HG03565 (cell line): ENCODE measurements at regions not wholly inside any gene's neighbourhood (a gene's known extent, or its start where the extent isn't known, plus 50 kb on each side); places are given as distances from the start of the nearest gene placed in this dataset.
"Not testable (repeated sequence)": the region's sequence is repeated elsewhere in the genome, so short reads cannot be mapped to it uniquely, and the experiment has no call there.

Experiments
- ATAC-seq: cut with Tn5 transposase; IDR thresholded peaks from one replicate; pipeline ENCODE4 v1.9.1; 2021; ENCODE audit warnings: mild to moderate bottlenecking, moderate library complexity; ENCODE audit not compliant: unreplicated experiment

DNA sequence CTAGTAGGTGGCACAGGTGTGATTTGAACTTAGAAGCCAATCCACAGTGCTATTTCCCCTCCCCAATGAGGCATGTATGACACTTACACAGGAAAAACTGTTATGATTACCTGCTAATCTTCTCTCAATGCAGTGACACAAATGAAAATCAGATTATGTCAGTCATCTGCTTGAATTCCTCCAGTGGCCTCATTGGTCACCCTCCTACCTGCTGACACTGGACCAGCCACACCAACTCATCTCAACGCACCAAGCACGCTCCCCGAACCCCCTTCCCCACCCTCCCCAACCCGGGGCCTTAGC, 82.2 kb upstream of the SEC11C start:
- ATAC-seq = no peak

DNA sequence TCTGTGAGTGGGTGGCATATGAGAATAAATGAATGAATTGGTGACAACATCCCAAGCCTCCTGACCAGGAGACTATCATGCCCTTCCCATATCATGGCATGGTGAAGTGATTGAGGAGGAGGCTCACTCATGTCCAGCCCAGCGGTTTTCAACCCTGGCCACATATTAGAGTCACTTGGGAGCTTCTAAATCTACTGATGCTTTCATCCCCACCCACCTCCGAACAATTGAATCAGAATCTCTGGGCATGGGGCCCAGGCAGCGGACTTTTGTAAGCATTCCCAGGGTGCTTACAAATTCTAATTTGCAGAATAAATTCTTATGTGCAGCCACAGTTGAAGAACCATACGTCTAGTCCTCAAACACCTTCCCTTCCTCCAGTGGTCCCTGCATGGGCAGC, 81.7 kb upstream of the SEC11C start:
- no peak for ATAC-seq

DNA sequence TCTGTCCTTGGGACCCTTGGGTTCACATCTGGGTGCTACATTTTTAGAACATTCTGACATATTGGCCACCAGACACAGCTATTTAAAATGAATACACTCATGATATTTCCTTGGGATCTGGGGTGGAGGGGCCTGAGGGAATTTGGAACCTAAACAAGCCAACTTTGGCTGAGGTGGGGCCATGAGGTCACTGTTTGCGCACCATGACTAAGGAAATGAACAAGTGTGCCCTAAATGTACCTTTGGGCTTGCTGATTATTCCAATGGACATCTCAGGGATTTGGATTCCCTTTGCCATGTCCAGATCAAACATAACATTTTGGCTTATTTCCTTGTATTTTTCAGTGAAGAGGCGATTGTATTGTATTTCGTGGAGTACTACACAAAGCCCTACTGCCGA, 80.5 kb upstream of the SEC11C start:
- ATAC-seq = no peak

DNA sequence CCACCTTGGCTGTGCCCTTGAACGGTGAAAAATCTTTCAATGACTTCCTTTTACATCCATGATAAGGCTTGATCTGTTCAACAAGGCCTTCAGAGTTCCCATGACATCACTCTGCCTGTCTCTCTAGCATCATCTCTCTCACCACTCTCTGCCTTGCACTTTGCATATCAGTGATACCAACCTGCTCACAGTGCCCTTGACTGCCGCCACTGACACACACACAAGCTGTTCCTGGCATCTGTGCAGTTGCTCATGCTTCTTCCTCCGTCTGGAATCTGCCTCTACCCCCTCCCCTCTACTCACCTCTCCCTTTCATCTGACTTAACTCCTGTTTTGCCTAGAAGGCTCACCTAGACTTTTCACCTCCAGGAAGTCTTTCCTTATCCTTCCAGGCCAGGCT, 79.1 kb upstream of the SEC11C start:
- ATAC-seq = no peak

DNA sequence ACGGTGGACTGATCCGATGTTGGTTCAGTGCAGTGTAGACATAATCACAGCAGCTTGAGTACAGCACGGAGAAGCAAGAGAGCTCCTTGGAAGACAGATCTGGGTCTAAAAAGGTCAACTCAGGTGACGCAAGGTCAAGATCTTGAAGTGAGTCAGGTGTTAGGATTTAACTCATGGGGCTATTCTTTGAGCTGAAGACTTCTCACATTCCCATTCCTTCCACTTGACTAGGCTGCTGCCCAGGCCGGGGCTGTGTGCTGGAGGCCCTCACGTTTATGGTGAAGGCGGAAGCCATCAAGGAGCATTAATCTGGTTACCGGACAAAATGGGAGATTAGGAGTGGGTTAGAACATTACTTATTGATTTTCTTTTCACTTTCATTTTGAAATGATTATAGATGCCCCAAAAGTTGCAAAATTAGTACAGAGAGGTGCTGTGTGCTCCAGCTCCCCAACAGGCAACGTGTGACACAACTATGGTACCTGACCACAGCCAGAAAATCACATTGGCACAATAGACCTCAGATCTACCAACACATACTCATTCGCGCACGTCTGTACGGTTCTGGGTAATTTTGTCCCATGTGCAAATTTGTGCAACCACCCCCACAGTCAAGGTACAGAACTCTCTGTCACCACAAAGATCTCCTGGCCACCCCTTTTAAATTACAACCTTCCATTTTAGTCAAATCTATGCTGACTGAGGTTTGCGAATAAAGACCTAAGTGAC, 77.6 kb upstream of the SEC11C start:
- ATAC-seq = no peak

DNA sequence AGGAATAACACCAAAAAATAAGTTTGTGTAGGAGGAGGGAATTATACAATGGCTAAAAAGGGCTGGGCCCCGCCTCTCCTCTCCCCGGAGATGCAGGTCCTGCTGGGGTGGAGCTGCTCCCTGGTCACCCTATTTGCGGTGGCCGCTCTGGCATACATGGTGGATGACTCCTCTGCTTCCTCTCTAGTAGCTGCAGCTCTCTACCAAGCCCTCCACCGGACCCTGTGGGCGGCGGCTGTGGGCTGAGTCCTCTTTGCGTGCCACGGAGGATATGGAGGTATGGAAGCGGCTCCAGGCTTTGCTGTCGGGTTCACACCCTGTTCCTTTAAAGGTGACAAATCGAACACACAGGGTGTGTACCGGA, 77.1 kb upstream of the SEC11C start:
- no peak for ATAC-seq

DNA sequence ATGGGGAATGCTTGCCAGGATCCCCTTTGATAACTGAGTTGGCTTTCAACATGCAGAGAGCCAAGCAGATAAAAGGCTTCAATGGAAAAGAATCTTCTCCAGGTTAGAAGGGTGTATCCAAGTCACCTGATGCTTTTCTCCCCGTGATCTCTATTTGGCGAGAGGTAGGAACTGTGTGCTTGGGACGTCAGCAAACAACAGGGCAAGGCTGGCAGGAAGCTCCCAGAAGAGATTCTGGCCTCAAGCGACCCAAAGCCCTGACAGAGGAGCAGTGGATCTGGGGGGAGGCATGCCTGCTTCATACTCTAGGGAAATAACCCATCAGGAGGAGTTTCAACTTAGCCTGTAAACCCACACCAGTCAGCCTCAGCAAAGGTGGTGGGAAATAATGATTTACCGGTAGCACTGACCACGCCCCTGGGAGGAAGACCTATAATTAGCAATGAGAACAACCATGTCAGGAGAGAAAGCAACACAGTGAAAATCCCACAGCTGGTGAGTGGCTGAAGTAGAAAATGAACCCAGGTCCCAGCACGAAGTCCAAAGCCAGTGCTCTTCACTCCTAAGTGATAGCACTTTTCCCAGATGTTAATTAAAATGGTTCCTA, 76.3 kb upstream of the SEC11C start:
- ATAC-seq = no peak

DNA sequence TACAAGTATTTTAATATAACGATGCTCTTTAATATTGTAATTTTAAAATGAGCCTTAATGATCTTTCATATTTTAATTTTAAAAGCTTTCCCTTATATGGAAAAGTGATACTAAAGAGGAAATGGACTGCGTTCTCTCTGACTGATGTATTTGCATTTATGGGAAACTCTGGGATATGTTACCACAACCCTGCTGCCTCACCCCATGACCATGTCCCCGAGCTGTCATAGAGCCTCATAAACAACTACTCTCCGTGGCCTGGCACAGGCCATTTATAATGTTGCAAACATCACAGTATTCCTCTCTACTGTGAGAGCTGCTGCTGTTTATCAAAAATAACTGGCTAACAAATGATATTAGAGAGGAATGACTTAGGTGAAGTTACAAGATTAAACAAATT, 75.8 kb upstream of the SEC11C start:
- no peak for ATAC-seq

DNA sequence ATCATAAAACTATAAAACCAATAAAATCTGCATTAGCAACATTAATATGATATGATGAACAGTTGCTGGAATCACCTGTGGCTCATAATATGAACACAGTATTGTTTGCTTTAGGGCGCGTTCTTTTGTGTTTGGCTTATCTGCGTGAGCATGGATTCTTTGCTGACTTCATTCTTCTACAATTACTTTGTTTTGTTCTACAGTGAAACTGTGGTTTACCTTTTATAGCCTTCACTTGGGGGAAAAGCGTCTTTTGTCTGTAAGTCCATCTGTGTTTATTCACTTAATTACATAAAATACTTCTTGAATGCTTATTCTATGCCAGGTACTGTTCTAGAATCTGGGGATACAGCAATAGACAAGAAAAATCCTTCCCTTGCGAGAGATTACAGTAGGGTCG, 74.0 kb upstream of the SEC11C start:
- ATAC-seq = no peak

DNA sequence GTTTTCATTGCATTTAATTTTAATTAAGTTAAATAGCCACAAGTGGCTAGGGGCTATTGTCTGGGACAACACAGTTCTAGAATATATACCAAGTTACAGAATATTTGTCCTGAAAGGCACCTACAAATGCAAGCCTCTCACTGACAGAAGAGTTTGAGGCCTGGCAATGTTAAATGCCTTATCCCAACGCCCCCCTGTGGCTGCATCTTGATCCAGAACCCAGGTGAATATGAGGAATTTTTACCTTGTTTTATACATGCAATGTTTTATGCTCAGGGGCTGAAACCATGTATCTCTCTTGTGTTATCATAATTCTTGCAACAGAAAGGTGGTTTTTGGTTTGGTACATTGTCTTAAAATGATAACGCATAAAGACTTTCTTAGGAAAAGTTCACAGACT, 71.8 kb upstream of the SEC11C start:
- no peak for ATAC-seq

DNA sequence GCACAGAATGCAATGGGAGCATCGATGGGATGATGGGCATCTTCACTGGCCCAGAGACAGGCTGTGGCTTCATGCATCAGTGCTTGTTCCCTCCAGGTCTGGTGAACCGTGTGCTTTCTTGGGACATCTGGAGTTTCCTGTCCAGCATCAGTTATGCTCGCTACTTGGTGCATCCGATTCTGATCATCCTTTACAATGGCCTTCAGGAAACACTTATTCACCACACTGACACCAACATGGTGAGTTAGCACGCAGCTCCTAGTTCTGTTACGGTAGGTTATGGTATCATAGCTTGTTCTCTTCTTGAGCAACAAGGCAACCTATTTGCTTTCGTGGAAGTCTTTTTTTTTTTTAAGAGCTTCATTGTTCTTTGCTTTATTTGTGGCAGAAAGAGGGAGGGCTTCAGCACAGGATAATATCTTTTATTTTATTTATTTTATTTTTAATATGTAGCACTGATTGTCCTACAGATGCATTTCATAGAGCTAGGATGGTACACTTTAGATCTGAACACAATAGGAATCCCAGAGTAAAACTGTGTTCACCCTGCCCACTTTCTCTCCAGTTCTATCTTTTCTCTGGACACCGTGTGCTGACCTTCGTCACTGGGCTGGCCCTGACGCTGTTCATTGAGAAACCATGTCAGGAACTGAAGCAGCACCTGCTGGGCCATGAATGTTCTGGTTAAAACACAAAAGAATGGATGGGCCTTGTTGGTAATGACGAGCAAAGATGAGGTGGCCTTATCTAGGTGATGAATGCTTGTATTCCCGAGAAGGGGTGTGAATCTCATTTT, 71.2 kb upstream of the SEC11C start:
- ATAC-seq = no peak

DNA sequence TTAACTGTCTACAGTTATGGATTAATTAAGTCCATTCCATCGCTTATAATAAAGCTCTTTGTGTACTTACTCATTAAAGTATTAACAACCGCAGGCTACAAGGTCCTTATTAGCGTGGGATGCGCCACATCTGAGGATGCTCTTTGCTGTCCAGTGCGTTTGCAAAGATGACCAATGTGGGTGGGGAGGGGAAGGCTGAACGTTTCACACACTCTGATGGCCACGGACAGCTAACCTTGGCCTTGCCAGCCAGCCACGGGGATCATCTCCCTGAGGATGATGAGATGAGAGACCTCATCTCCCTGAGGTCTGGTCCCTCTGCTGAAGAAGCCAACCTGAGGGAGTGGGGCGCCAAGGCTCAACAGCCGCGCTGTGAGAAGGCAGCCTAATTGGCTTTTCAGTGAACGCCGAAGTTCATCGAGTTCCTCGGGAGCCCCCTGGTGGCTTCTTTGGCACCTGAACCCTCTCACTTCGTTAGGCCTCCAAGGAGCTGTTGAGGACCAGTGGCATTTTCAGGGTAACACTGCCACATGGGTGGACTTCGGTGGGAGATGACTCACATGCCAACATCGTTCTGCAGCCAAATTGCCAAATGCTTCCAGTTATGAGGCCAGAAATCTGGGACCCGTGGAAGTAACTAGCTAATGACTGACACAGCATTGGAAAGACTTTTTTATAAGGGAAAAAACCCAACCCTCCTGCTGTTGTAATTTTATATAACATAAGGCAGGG, 69.3 kb upstream of the SEC11C start:
- ATAC-seq = peak; percentile 49

DNA sequence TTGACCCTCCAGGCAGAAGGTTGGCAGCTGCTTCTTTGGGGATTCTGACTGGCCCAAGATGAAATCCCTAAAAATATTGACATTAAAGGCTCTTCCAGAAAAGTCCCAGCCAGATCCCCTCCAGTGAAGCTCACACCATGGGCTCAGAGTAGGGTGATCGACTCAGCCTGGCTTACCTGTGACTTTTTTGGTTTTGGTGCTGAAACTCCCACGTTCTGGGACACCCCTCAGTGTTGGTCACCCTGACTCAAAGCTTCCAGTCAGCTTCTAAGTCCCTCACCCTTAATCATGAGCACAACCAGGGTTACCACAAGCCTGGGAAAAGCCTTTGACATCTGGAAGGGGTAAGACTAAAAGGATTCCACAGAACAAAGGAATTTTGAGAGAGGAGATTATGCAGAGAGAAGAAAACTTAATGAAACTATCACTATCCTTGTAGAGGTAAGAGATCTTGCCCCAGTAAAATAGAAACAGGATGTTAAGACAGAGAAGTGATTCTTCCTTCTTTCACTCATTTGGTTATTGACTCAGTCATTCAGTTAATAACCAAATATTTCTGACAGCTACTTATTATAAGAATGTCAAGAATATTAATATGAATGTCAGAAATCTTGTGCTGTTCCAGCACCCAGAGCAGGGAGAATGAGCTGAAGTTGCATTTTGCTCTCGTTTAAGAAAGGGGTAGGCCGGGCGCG, 66.8 kb upstream of the SEC11C start:
- ATAC-seq = peak; percentile 53

DNA sequence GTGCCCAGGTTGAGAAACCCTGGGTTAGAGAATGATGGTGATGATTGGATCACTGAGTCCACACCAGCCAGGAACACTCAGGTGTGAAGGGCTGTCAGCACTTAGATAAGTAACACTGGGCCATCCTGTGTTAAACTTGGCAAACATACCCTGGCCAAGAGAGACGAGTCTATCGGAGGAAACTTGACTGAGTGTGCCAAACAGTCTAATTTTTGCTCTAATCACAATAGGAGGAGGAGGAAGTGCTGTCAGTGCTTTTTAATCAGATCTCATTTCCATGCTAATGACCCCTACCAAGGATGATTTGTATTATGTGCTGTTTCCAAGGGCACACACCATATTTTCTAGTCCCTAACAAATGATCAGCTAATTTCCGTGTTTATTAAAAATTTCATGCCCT, 63.8 kb upstream of the SEC11C start:
- ATAC-seq = no peak

DNA sequence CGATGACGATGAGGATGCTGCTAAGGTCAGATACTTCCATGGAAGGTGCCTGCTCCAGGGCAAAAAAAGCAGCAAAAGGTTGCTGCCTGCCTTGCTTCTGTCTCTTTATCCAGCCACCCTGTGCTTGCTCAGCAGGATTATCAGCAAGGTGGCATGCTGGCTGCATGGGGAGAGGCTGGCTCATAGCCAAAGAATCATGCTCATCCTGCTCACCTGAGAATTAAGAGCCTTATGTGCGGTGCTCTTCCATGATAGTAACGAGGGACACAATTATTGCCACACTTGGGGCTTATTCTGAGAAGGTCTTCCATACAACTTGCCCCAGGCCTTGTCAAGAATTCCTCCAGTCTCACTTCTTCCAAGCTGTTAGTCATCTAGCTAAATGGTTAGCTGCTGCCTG, 60.4 kb upstream of the SEC11C start:
- no peak for ATAC-seq

DNA sequence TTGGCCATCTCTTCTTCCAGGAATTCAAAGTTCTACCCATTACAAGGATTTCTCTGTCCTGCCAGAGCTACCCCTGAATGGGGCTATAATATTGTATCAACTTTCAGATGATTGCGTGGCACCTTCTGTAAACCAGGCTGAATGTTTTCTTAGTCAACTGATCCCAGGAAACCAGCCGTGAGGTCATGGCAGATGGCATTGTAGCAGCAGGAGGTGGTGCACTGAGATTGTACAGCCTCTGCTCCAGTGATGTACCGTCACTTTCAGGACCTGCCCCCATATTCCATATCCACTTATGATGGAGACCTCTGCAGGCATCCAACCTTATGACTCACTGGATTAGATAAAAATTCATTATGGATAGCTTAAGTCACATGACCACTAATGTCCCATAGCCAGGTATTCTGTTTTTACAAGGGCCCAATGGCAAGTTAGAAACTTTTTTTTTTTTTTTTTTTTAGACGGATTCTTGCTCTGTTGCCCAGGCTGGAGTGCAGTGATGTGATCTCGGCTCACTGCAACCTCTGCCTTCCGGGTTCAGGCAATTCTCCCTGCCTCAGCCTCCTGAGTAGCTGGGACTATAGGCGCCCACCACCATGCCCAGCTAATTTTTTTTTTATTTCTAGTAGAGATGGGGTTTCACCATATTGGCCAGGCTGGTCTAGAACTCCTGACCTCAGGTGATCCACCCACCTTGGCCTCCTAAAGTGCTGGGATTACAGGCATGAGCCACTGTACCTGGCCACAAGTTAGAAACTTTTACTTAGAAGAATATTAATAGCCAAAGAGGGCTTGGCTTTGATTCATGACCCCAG, 59.8 kb upstream of the SEC11C start:
- not testable (repeated sequence) for ATAC-seq

DNA sequence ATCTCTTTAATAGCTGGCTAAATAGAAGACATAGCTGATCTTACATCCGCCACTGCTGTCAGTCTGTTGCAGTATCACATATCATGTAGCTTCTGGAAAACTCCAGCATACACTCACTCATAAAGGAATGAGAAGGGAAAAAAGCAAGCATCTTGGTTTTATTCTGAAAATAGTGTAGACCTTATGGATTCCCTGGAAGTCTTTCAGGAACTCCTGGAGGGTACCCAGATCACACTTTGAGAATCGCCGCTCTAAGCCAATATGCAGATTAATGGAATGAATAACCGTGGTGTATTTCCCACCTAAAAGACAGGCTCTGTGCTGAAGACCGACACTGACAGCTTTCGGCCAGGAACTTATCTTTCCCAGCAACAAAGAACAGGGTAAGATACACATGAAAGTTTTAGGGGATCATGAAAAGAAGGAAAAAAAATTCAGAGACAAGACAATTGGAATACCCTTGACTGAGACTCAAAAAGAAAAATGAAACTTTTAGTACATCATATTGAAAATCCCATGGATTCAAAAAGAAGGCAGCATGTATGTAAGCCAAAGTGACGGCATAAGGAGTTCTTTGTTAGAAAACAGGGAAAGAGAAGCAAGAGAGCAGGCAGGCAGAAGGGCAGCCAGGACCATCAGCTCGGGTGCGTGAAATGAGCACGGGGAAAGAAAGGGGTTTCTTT, 56.4 kb upstream of the SEC11C start:
- no peak for ATAC-seq

DNA sequence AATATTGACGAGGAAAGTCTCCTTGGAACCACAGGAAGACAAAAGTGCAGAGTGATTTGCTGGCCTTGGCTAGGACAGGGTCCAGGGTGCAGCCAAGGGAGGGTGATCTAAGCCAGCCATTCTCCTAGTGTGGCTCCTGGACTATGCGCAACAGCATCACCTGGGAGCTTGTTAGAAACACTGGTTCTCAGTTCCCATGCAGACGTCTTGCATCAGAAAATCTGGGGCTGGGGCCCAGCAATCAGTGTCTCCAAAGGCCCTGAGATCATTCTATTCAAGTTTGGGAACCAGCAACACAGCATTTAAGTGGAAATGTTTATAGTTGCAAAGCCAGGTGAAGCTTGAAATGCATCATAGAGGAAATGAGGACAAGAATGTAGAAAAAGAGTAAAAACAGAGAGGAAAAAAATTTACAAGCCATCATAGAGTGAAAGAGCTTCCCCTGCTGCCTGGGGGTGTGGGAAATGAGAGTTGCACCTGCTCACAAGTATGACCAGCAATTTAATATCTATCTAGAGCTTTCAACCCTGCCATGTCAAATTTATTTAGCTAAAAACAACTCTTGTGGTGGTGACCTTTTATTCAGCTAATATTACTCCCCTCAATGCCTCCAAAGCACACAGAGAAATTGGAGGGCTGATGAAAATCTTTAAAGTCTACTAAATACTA, 54.4 kb upstream of the SEC11C start:
- no peak for ATAC-seq

DNA sequence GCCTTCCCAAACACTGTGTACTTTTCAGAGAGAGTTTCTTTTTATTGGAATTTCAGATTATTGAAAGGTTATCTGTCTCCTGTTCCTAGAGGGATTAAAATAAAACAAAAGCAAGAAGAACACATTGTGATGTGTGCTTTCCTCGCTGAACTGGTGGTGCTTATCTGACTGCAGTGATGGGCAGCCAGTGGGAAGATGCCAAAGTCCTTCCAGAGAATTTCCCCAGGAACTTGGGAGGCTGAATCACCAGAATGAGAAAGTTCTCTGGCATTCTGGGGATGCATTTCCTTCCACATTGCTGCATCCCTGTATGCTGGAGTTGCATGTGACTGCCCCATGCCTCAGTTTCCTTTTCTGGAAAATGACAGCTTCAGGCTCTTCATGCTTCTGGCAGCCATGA, 53.9 kb upstream of the SEC11C start:
- ATAC-seq = no peak
